LNCAP (cell line): ENCODE measurements at regions not wholly inside any gene's neighbourhood (a gene's known extent, or its start where the extent isn't known, plus 50 kb on each side); places are given as distances from the start of the nearest gene placed in this dataset.

Experiments used
- TF ChIP-seq, protein P1 (sequence below): fragments of 450-650 bp; IDR thresholded peaks from 2 replicates; pipeline ENCODE4 v1.5.1; 2017; ENCODE audit warnings: mild to moderate bottlenecking

DNA sequence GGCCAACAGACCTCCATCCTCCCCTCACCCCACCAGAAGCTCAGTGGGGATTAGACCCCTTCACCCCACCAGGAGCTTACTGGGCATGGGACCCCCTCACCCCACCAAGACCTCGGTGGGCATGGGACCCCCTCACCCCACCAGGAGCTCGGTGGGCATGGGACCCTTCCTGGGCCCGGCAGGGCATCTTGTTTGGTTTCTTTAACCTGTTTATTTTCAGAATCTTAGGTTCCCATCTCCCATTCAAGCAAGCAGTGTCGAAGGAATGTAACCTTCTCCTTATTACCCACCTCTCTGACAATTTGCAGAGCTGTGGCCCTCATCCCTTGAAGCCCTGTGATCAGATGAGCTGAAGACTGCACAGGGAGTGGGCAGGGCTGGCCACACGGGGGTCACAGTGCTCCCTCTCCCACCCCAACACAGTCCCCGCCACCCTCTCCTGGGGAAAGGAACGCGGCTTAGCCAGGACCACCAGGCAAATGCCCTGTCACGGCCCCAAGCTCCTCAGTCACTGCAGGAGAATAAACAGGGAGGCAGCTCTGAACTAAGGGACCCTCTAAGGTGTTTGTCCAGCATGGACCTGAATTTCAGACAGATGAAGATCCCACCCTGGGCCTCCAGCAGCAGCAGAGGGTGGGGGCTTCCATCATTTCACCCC lies 330.0 kb downstream of the NPHP4 start:
- TF ChIP-seq, protein P1, sequence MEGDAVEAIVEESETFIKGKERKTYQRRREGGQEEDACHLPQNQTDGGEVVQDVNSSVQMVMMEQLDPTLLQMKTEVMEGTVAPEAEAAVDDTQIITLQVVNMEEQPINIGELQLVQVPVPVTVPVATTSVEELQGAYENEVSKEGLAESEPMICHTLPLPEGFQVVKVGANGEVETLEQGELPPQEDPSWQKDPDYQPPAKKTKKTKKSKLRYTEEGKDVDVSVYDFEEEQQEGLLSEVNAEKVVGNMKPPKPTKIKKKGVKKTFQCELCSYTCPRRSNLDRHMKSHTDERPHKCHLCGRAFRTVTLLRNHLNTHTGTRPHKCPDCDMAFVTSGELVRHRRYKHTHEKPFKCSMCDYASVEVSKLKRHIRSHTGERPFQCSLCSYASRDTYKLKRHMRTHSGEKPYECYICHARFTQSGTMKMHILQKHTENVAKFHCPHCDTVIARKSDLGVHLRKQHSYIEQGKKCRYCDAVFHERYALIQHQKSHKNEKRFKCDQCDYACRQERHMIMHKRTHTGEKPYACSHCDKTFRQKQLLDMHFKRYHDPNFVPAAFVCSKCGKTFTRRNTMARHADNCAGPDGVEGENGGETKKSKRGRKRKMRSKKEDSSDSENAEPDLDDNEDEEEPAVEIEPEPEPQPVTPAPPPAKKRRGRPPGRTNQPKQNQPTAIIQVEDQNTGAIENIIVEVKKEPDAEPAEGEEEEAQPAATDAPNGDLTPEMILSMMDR, result no peak

DNA sequence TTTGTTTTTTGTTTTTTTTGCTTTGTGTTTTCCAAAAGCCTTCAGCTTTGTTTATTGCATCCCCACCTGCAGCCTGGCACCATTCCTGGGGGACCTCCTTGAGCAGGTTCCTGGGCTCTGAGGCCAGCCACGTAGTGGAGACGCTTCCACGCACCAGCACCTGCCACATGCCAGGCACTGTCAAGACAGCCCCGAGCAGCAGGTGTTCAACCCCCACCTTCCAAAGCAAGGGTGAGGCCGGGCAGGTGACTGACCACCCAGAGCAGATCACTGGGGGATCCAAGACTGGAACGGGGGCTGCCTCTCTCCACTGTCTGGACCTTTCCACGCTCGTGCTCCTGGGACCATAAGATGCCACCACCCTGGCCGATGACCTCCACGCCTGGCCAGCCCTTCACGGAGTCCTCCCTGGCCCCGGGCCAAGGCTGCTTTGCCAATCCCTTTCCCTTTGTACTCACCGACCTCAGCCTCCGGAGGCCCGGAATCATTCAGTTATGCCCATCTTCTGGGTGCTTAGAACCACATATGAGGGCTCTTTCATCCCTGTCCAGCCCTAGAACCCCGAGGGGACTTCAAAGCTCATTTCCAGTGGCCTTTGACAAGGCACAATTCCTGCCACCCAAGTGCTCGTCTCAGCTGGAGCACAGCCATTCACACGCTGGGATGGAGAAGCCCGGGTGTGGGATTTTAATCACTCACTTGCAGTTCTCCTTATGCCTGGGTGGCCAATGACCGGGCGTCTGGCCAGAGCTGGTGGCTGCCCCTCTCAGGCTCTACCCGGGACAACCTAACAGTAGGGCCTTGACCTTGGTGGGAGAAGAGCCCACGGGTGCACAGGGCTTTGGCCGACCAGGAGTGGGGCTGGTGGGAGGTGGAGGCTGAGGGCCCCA lies 330.8 kb downstream of the NPHP4 start:
- TF ChIP-seq, protein P1, result no peak

DNA sequence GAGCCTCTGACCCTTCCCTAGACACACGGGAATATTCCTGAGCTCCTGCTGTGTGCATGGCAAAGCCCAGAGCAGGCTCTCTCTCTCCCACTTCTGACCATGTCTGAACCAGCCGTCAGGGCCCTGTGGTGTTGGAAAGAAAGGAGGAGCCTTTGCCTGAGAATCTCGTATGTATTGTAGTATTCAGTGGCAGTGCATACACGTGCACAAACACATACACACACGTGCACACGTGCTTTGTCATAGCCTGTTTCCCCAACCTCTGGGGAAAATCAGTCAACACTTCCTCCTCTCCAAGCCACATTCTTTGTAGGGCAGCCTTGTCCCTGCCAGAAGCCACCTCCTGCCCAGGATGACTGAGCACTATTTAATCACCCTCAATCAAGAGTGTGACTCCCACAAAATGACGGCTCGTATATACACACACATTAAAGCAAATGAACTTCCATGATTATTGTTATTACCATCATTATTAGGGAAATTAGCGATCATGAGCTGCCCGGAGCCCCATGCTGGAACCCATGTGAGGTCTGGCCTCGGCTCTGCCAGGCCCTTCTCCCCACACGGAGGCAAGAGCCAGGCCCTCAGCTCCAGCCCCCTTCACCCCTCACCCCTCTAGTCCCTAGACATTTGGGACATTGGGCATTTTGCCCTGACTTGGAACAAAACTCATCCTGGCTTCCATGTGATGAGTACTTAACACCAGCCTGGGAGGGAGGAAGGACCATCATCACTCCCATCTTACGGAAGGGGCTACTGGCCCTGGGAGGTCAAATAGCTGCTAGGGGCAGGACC lies 331.9 kb downstream of the NPHP4 start:
- TF ChIP-seq, protein P1, result no peak

DNA sequence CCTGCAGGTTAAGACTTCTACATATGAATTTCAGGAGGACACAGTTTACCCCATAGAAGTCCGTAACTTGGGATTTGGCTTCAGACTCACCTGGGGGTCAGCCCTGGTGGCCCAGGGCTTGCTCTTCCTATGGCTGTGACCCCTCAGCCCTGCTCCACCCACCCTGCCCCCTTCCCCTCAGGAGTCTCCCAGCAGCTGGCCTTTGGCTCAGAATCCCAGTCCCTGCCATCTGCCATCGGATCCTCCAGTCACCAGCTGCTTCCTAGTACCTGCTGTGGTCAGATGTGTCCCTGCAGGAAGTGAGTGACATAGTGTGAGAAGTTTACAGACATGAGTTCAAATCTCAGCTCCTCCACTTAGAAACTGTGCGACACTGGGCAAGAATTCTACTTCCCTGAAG lies 332.6 kb downstream of the NPHP4 start:
- TF ChIP-seq, protein P1, result no peak

DNA sequence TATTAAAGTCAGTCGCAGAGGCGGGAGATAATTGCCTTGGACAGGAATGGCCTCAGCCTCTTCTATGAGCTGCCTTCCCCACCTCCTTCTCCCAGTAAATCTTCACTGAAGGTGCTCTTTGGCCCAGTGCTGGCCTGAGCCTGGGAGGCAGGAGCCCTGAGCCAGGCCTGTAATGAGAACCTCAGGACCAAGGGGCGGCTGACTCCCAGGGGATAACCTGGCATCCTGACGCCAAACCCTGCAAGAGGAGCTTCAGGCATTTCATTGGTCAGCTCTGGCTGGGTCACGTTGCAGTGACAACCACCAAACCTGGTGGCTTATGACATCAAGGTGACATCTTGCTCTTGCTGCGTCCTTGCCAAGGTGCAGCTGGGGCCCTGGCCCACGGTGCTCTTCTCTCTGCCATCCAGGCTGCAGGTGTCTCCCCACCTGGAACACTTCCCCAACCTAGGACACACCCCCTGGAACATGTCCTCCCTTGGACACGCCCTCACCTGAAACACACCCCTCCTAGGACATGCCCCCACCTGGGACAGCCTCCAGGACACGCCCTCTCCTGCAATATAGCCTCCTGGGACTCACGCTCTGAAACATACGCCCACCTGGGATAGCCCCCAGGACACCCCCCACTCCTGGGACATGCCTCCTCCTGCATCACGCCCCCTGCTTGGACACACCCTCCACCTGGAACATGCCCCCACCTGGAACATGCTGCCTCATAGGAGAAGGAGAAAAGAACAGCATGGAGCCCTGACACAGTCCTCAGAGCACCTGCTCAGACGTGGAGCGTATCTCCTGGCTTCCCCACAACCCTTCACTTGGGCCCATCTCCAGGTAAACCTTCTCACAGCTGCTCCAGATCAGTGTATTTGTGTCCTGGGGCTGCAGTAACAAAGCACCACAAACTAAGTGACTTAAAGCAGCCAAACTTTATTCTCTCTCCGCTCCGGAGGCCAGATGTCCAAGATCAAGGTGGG lies 333.6 kb downstream of the NPHP4 start:
- TF ChIP-seq, protein P1, result no peak

DNA sequence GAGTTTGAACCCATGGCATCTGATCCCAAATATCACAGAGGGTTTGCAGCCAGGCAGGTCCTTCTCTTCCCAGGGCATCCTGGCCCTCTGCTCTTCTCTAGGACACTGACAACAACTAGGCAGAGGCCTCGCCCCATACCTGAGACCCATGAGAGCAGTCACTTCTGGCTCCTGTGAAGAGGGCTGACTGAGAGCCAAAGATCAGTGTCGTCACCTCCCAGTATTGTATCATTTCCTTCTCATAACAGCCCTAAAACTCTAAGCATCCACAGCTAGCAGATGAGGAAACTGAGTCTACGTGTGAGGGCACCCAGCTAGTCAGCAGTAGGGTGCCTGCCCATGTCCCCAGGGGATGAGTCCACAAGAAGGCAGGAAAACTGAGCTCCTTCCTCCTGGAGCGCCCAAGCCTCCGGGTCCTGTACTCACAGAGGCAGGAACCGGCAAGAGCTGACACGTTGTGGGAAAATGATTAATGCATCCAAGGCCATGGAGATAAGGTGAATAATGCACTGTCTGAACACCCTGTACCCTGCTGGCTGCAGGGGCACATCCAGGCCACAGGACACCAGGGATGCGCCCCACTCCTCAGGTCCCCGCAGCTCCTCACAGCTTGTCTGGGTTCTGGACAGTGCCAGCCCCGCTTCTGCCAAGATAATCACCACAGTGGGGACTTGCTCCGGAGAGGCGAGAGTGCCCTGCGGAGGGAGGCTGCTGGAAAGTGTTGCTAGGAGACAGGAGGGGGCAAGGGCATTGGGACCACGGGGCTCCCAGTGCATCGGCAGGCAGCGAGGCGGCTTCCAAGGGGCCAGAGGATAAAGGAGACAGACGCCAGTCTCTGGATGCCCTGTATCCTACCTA lies 340.0 kb downstream of the NPHP4 start:
- TF ChIP-seq, protein P1, result no peak
